Lung (tissue), 11 donors: ENCODE measurements at regions not wholly inside any gene's neighbourhood (a gene's known extent, or its start where the extent isn't known, plus 50 kb on each side); places are given as distances from the start of the nearest gene placed in this dataset.

Source experiments
- ATAC-seq: fragments of 200-7000 bp; cut with Tn5 transposase; one replicate; pipeline ENCODE4 v1.9.1; 2020; ENCODE audit warnings: moderate number of reproducible peaks; ENCODE audit not compliant: insufficient read depth, low FRiP score
- DNase-seq, 3 donors: peaks; one replicate each; pipeline ENCODE4 v3.0.0-alpha.2; 2013 to 2017
- H3K27ac ChIP-seq, 2 donors: one replicate each; pipeline ENCODE4 v1.5.1; 2013; ENCODE audit warnings: mild to moderate bottlenecking in 2 of 2, moderate library complexity in 2 of 2, control low read depth in 1 of 2, inconsistent platforms in 1 of 2, low read depth in 1 of 2, low read length in 1 of 2
- H3K27me3 ChIP-seq, 3 donors: one replicate each; pipeline ENCODE4 v1.5.1; 2013; ENCODE audit warnings: low read length in 2 of 3; ENCODE audit not compliant: control insufficient read depth in 3 of 3, insufficient read depth in 3 of 3
- H3K36me3 ChIP-seq, 4 donors: one replicate each; pipeline ENCODE4 v1.5.1; 2013; ENCODE audit warnings: low read length in 4 of 4, mild to moderate bottlenecking in 1 of 4, moderate library complexity in 1 of 4; ENCODE audit not compliant: control insufficient read depth in 4 of 4, insufficient read depth in 4 of 4
- H3K4me1 ChIP-seq, 5 donors: one replicate each; pipeline ENCODE4 v1.5.1; 2013; ENCODE audit warnings: low read length in 5 of 5, mild to moderate bottlenecking in 2 of 5, moderate library complexity in 1 of 5; ENCODE audit not compliant: control insufficient read depth in 5 of 5, insufficient read depth in 5 of 5
- H3K4me3 ChIP-seq: one replicate; pipeline ENCODE4 v1.5.1; 2013; ENCODE audit warnings: mild to moderate bottlenecking, control low read depth, moderate library complexity
- H3K9ac ChIP-seq, 2 donors: one replicate each; pipeline ENCODE4 v1.5.1; 2013; ENCODE audit warnings: low read length in 2 of 2, control low read depth in 1 of 2; ENCODE audit not compliant: insufficient read depth in 1 of 2
- H3K9me3 ChIP-seq, 4 donors: one replicate each; pipeline ENCODE4 v1.5.1; 2013; ENCODE audit warnings: low read length in 3 of 4, mild to moderate bottlenecking in 1 of 4, moderate library complexity in 1 of 4; ENCODE audit not compliant: control insufficient read depth in 4 of 4, insufficient read depth in 3 of 4
- CTCF ChIP-seq: IDR thresholded peaks from 2 replicates; pipeline ENCODE4 v1.5.1; 2012; ENCODE audit warnings: mild to moderate bottlenecking; ENCODE audit errors: control extremely low read depth, extremely low read depth
- WGBS, 2 donors: extraction: QIAGEN DNeasy Blood & Tissue Kit; methylation state at CpG; one replicate each; pipeline ENCODE4 v1.1.7; 2013; 5-methylcytosine and 5-hydroxymethylcytosine counted together
- donor health status: control.
- donor health status: control.
- donor health status: Bipolar disorder and iron deficiency.
- donor health status: healthy.
- donor health status: DM: yes; HTN: yes; CAD: no.

- 88 to 97% methylated on average over 3 of the region's 3 CpGs for WGBS, 2 donors
- Histone ChIP-seq H3K27me3 (no peaks in the 10 kb centered on the region), H3K9me3 (peaks cover 0 to 3% (median 1%) of the 10 kb centered on the region in 4 donors), H3K27ac (no peak overlapping the region), H3K4me3 (no peak overlapping the region), H3K36me3 (no peaks in the 10 kb centered on the region), H3K9ac (no peak overlapping the region), H3K4me1 (peaks cover 0 to 2% (median 0%) of the 10 kb centered on the region in 5 donors)
- no peak for TF ChIP-seq CTCF
- DNase-seq, result no peak
- no peak for ATAC-seq
Measured at GRCh38 chr13:104962411-104962810, 1573.1 kb downstream of the EFNB2 start.

- WGBS, 2 donors, result 94 to 95% methylated on average over 6 of the region's 6 CpGs
- H3K27me3 ChIP-seq, result no peaks in the 10 kb centered on the region
- no peak for TF ChIP-seq CTCF
- H3K4me1 ChIP-seq, result no peaks in the 10 kb centered on the region
- peaks cover 0 to 3% (median 1%) of the 10 kb centered on the region in 4 donors for H3K9me3 ChIP-seq
- H3K4me3 ChIP-seq, result no peak overlapping the region
- H3K27ac ChIP-seq, result no peak overlapping the region
- DNase-seq, result no peak
- no peak for ATAC-seq
- H3K9ac ChIP-seq, result no peak overlapping the region
- no peaks in the 10 kb centered on the region for H3K36me3 ChIP-seq
Measured at GRCh38 chr13:104961246-104961645, 1574.2 kb downstream of the EFNB2 start.

GRCh38 chr13:104954210-104954609 is 1581.3 kb downstream of the EFNB2 start:
- TF ChIP-seq CTCF, result no peak

GRCh38 chr13:104953588-104953987 is 1581.9 kb downstream of the EFNB2 start:
- ATAC-seq (no peak), DNase-seq (peak in 1 of 3 donors; percentile 24)
- H3K36me3 ChIP-seq, result no peaks in the 10 kb centered on the region

More at GRCh38 chr13:104954210-104954609, 1581.3 kb downstream of the EFNB2 start:
- Histone ChIP-seq H3K4me3 (no peak overlapping the region), H3K36me3 (no peaks in the 10 kb centered on the region), H3K27ac (no peak overlapping the region), H3K9ac (no peak overlapping the region), H3K9me3 (no peaks in the 10 kb centered on the region), H3K4me1 (peaks cover 0 to 5% (median 0%) of the 10 kb centered on the region in 5 donors), H3K27me3 (no peaks in the 10 kb centered on the region)
- DNase-seq, result peak in 2 of 3 donors; percentile 22 to 70
- 28 to 37% methylated on average over 2 of the region's 2 CpGs for WGBS, 2 donors
- no peak for ATAC-seq

More at GRCh38 chr13:104953588-104953987, 1581.9 kb downstream of the EFNB2 start:
- Histone ChIP-seq H3K9ac (no peak overlapping the region), H3K9me3 (no peaks in the 10 kb centered on the region), H3K4me3 (no peak overlapping the region), H3K27me3 (no peaks in the 10 kb centered on the region), H3K4me1 (peaks cover 0 to 5% (median 0%) of the 10 kb centered on the region in 5 donors), H3K27ac (no peak overlapping the region)
- 86 to 88% methylated on average over 2 of the region's 2 CpGs for WGBS, 2 donors
- TF ChIP-seq CTCF, result no peak
